Transverse colon (tissue), 4 donors: ENCODE measurements at regions not wholly inside any gene's neighbourhood (a gene's known extent, or its start where the extent isn't known, plus 50 kb on each side); places are given as distances from the start of the nearest gene placed in this dataset.

Experiments
- DNase-seq: peaks from one replicate; pipeline ENCODE4 v3.0.0-alpha.2; 2019
- H3K27ac ChIP-seq, 4 donors: fragments of 200-600 bp; sonication (generic); 2 replicates each; pipeline ENCODE4 v1.5.1; 2016 to 2018; ENCODE audit warnings: inconsistent platforms in 4 of 4
- H3K27me3 ChIP-seq: fragments of 200-600 bp; sonication (generic); 2 replicates; pipeline ENCODE4 v1.5.1; 2017; ENCODE audit warnings: inconsistent platforms
- H3K36me3 ChIP-seq, 4 donors: fragments of 200-600 bp; sonication (generic); 2 replicates each; pipeline ENCODE4 v1.5.1; 2017 to 2019; ENCODE audit warnings: inconsistent platforms in 4 of 4
- H3K4me1 ChIP-seq, 4 donors: fragments of 200-600 bp; sonication (generic); 2 replicates each; pipeline ENCODE4 v1.5.1; 2017 to 2020; ENCODE audit warnings: inconsistent platforms in 4 of 4
- H3K4me3 ChIP-seq, 4 donors: fragments of 200-600 bp; sonication (generic); 1 replicate in 1 of 4; 2 replicates in 3 of 4; pipeline versions ENCODE4 v1.5.1 to v1.6.1; 2017 to 2019; ENCODE audit warnings: inconsistent platforms in 4 of 4
- H3K9me3 ChIP-seq, 2 donors: fragments of 200-600 bp; sonication (generic); 2 replicates each; pipeline ENCODE4 v1.5.1; 2017 to 2019; ENCODE audit warnings: inconsistent platforms in 2 of 2
- CTCF ChIP-seq, 5 experiments: fragments of 200-600 bp in 3 of 5; fragments of 450-650 bp in 2 of 5; sonication (generic) in 3 of 5; IDR thresholded peaks; 1 replicate in 2 of 5; 2 replicates in 3 of 5; pipeline ENCODE4 v1.5.1; 2016 to 2017; ENCODE audit warnings: antibody characterized with exemption in 5 of 5, inconsistent platforms in 3 of 5, mild to moderate bottlenecking in 2 of 5, moderate library complexity in 1 of 5
- EP300 ChIP-seq: sonication (generic); formaldehyde crosslinking; IDR thresholded peaks from one replicate; pipeline ENCODE4 v1.6.1; 2017; ENCODE audit warnings: antibody characterized with exemption, low read depth
- POLR2A ChIP-seq: fragments of 450-650 bp; IDR thresholded peaks from one replicate; pipeline ENCODE4 v1.6.1; 2016; ENCODE audit warnings: antibody characterized with exemption, mild to moderate bottlenecking, moderate library complexity
- POLR2AphosphoS5 ChIP-seq, 3 donors: sonication (generic); formaldehyde crosslinking; IDR thresholded peaks; one replicate each; pipeline ENCODE4 v1.6.1; 2016; ENCODE audit warnings: antibody characterized with exemption in 3 of 3
- WGBS, 2 donors: methylation state at CpG; one replicate each; pipeline ENCODE4 v1.1.5; 2018; ENCODE audit warnings: low coverage in 1 of 2; 5-methylcytosine and 5-hydroxymethylcytosine counted together
- in situ Hi-C, 4 donors: fragments of 200-750 bp; cut with MboI; loops; one replicate each; pipeline versions ENCODE4 v1.15.0 to v1.15.1; 2017; ENCODE audit warnings: low sequenced_read_pairs in 3 of 4, low pct_ligation_motif_present in 1 of 4, low pct_unique_long_range_greater_than_20kb in 1 of 4
- intact Hi-C: fragments of 100-400 bp; cut with DNase I; formaldehyde crosslinking; loops from one replicate; pipeline ENCODE4 v1.15.1; 2023; ENCODE audit warnings: low total_unique reads

DNA sequence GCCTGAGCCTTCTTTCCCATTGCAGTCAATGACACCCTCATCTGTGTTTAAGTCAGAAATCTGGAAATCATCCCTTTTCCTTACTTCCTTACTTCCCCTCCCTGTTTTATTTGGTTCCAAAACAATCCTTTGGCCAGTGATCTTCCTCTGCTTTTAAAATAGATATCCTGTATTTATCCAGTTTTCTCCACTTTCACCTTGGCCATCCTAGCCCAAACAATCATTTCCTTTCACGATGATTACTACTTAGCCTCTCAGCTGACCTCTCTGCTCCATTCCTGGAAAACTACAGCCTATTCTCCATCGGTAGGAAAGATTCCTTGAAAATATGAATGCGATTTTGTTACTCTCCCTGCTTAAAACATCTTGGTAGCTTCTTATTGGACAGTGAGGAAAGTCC lies 565.4 kb downstream of the TLR4 start:
- no peak for DNase-seq
- TF ChIP-seq POLR2A (no peak), EP300 (no peak), POLR2AphosphoS5 (IDR thresholded peaks at IDR 0.05) (no peak), CTCF (IDR thresholded peaks at IDR 0.05) (no peak)
- Histone ChIP-seq H3K36me3 (no peaks in the 10 kb centered on the region), H3K4me3 (no peak overlapping the region), H3K9me3 (no peaks in the 10 kb centered on the region), H3K27me3 (no peaks in the 10 kb centered on the region), H3K27ac (no peak overlapping the region), H3K4me1 (no peaks in the 10 kb centered on the region)
- in situ Hi-C loops (no loop called here), intact Hi-C loops (no loop called here)
- WGBS, 2 donors = 62 to 64% methylated on average over 3 of the region's 3 CpGs

GRCh38 chr9:118271331-118271730 lies 567.1 kb downstream of the TLR4 start:
- intact Hi-C loops (no loop called here), in situ Hi-C loops (no loop called here)
- no peak for DNase-seq
- H3K4me1 ChIP-seq = no peaks in the 10 kb centered on the region
- H3K4me3 ChIP-seq = no peak overlapping the region
- WGBS, 2 donors = 56 to 63% methylated on average over 3 of the region's 3 CpGs
- TF ChIP-seq POLR2A (no peak), POLR2AphosphoS5 (IDR thresholded peaks at IDR 0.05) (no peak), EP300 (no peak), CTCF (IDR thresholded peaks at IDR 0.05) (no peak)
- H3K9me3 ChIP-seq = no peaks in the 10 kb centered on the region
- no peak overlapping the region for H3K27ac ChIP-seq
- H3K27me3 ChIP-seq = no peaks in the 10 kb centered on the region
- H3K36me3 ChIP-seq = no peaks in the 10 kb centered on the region

DNA sequence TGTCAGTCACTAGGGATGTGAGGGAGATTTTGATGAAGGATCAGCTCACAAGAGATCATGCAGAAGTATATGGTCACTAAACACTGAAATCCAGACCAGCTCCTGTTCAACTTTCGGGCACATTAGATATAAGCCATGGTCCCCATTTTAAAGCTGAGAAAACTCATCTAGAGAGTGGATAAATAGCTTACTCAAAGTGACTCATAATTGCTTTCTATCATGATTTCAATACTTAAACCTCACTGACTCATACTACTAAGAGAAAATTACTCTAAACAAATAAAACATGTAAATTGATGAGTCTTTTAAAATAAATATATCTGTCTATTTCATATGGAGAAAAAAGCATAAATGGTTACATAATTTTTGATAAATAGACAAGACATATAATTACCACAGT lies 567.7 kb downstream of the TLR4 start:
- H3K9me3 ChIP-seq = no peaks in the 10 kb centered on the region
- H3K27me3 ChIP-seq = no peaks in the 10 kb centered on the region
- no peaks in the 10 kb centered on the region for H3K36me3 ChIP-seq
- DNase-seq = no peak
- TF ChIP-seq CTCF (IDR thresholded peaks at IDR 0.05) (no peak), POLR2A (no peak), EP300 (no peak), POLR2AphosphoS5 (IDR thresholded peaks at IDR 0.05) (no peak)
- H3K4me1 ChIP-seq = no peaks in the 10 kb centered on the region
- H3K4me3 ChIP-seq = no peak overlapping the region
- WGBS, 2 donors = 86 to 100% methylated on average over 1 of the region's 1 CpG
- no peak overlapping the region for H3K27ac ChIP-seq
- in situ Hi-C loops (no loop called here), intact Hi-C loops (no loop called here)

- no peaks in the 10 kb centered on the region for H3K36me3 ChIP-seq
- intact Hi-C loops (no loop called here), in situ Hi-C loops (no loop called here)
- H3K4me3 ChIP-seq = no peak overlapping the region
- no peaks in the 10 kb centered on the region for H3K27me3 ChIP-seq
- DNase-seq = no peak
- H3K9me3 ChIP-seq = no peaks in the 10 kb centered on the region
- no peaks in the 10 kb centered on the region for H3K4me1 ChIP-seq
- TF ChIP-seq POLR2AphosphoS5 (IDR thresholded peaks at IDR 0.05) = no peak
- no peak for TF ChIP-seq CTCF (IDR thresholded peaks at IDR 0.05)
- TF ChIP-seq POLR2A = no peak
- TF ChIP-seq EP300 = no peak
- no peak overlapping the region for H3K27ac ChIP-seq
These were observed 568.8 kb downstream of the TLR4 start for GRCh38 chr9:118273048-118273447.
